ENCODE measurements at regions not wholly inside any gene's neighbourhood (a gene's known extent, or its start where the extent isn't known, plus 50 kb on each side); places are given as distances from the start of the nearest gene placed in this dataset. TPM values are rescaled to one million over a fixed set of nuclear protein-coding genes. Genes with fewer than 3 reads are reported as not detected.

Small RNA genes lying in the stretch of these regions (small RNA-seq; reads per million reads assigned to genes)
- not detected for gene AL627230.1
- gene AL627230.3, result not detected
- not detected for gene AL627230.5
- not detected for gene AL627230.6
- gene AL627230.8, result not detected
- not detected for gene FAM27B
- gene RF00156, result not detected
- not detected for gene RN7SL787P
